Mucosa of rectum (tissue), 2 donors: ENCODE measurements at regions not wholly inside any gene's neighbourhood (a gene's known extent, or its start where the extent isn't known, plus 50 kb on each side); places are given as distances from the start of the nearest gene placed in this dataset.

Experiments
- H3K27ac ChIP-seq, 2 donors: one replicate each; pipeline ENCODE4 v1.7.0; 2013; ENCODE audit warnings: inconsistent platforms in 2 of 2, low read depth in 2 of 2, low read length in 2 of 2
- H3K27me3 ChIP-seq, 2 donors: one replicate each; pipeline ENCODE4 v1.7.0; 2013; ENCODE audit warnings: low read length in 2 of 2; ENCODE audit not compliant: control insufficient read depth in 2 of 2, insufficient read depth in 2 of 2
- H3K36me3 ChIP-seq, 2 donors: one replicate each; pipeline ENCODE4 v1.7.0; 2013; ENCODE audit warnings: low read length in 2 of 2; ENCODE audit not compliant: control insufficient read depth in 2 of 2, insufficient read depth in 2 of 2
- H3K4me1 ChIP-seq, 2 donors: one replicate each; pipeline ENCODE4 v1.7.0; 2013; ENCODE audit warnings: low read length in 2 of 2, mild to moderate bottlenecking in 1 of 2; ENCODE audit not compliant: control insufficient read depth in 2 of 2, insufficient read depth in 2 of 2
- H3K4me3 ChIP-seq, 2 donors: one replicate each; pipeline ENCODE4 v1.7.0; 2013; ENCODE audit warnings: low read length in 2 of 2
- H3K9ac ChIP-seq, 2 donors: one replicate each; pipeline ENCODE4 v1.7.0; 2013; ENCODE audit warnings: low read length in 2 of 2, low read depth in 1 of 2, mild to moderate bottlenecking in 1 of 2
- H3K9me3 ChIP-seq, 2 donors: one replicate each; pipeline ENCODE4 v1.7.0; 2013; ENCODE audit warnings: low read length in 2 of 2; ENCODE audit not compliant: control insufficient read depth in 2 of 2
- donor health status: healthy.
- donor health status: Normal muscosa, but diverticular disease.

GRCh38 chr2:128374001-128374710 is 55.5 kb upstream of the HS6ST1 start:
- Histone ChIP-seq H3K27me3 (no peaks in the 10 kb centered on the region), H3K4me1 (peaks cover 9 to 16% of the 10 kb centered on the region in 2 donors), H3K9ac (no peak overlapping the region), H3K9me3 (no peaks in the 10 kb centered on the region), H3K4me3 (no peak overlapping the region), H3K36me3 (no peaks in the 10 kb centered on the region), H3K27ac (peak overlapping the region in 1 of 2 donors; percentile 25)

- H3K4me1 ChIP-seq, result peaks cover 9 to 16% of the 10 kb centered on the region in 2 donors
- H3K9ac ChIP-seq, result no peak overlapping the region
- peak overlapping the region in 1 of 2 donors; percentile 25 for H3K27ac ChIP-seq
- no peaks in the 10 kb centered on the region for H3K27me3 ChIP-seq
- no peaks in the 10 kb centered on the region for H3K9me3 ChIP-seq
- H3K4me3 ChIP-seq, result no peak overlapping the region
- no peaks in the 10 kb centered on the region for H3K36me3 ChIP-seq
Measured at GRCh38 chr2:128374711-128375413, 56.2 kb upstream of the HS6ST1 start.

GRCh38 chr2:128375454-128375853 is 56.8 kb upstream of the HS6ST1 start:
- Histone ChIP-seq H3K9me3 (no peaks in the 10 kb centered on the region), H3K27ac (peak overlapping the region in 1 of 2 donors; percentile 27), H3K27me3 (no peaks in the 10 kb centered on the region), H3K9ac (no peak overlapping the region), H3K36me3 (no peaks in the 10 kb centered on the region), H3K4me3 (no peak overlapping the region), H3K4me1 (peaks cover 9 to 16% of the 10 kb centered on the region in 2 donors)

GRCh38 chr2:128376241-128377041 is 57.8 kb upstream of the HS6ST1 start:
- Histone ChIP-seq H3K9ac (no peak overlapping the region), H3K27me3 (no peaks in the 10 kb centered on the region), H3K4me3 (no peak overlapping the region), H3K36me3 (no peaks in the 10 kb centered on the region), H3K9me3 (no peaks in the 10 kb centered on the region), H3K4me1 (peaks cover 9 to 16% of the 10 kb centered on the region in 2 donors), H3K27ac (no peak overlapping the region)

- Histone ChIP-seq H3K9me3 (no peaks in the 10 kb centered on the region), H3K4me3 (no peak overlapping the region), H3K27me3 (no peaks in the 10 kb centered on the region), H3K27ac (no peak overlapping the region), H3K9ac (no peak overlapping the region), H3K36me3 (no peaks in the 10 kb centered on the region), H3K4me1 (peaks cover 9 to 16% of the 10 kb centered on the region in 2 donors)
Measured at GRCh38 chr2:128377071-128377910, 58.6 kb upstream of the HS6ST1 start.

GRCh38 chr2:128378231-128379020 is 59.8 kb upstream of the HS6ST1 start:
- Histone ChIP-seq H3K27ac (peak overlapping the region; percentile 48 to 50), H3K36me3 (no peaks in the 10 kb centered on the region), H3K4me1 (peaks cover 9 to 16% of the 10 kb centered on the region in 2 donors), H3K27me3 (no peaks in the 10 kb centered on the region), H3K9ac (no peak overlapping the region), H3K4me3 (no peak overlapping the region), H3K9me3 (no peaks in the 10 kb centered on the region)

- peak overlapping the region; percentile 50 to 52 for H3K27ac ChIP-seq
- H3K27me3 ChIP-seq, result no peaks in the 10 kb centered on the region
- H3K36me3 ChIP-seq, result no peaks in the 10 kb centered on the region
- H3K4me1 ChIP-seq, result peaks cover 9 to 11% of the 10 kb centered on the region in 2 donors
- H3K4me3 ChIP-seq, result no peak overlapping the region
- no peaks in the 10 kb centered on the region for H3K9me3 ChIP-seq
- H3K9ac ChIP-seq, result no peak overlapping the region
Measured at GRCh38 chr2:128379021-128380015, 60.6 kb upstream of the HS6ST1 start.

GRCh38 chr2:128380061-128380889 is 61.6 kb upstream of the HS6ST1 start:
- peak overlapping the region in 1 of 2 donors; percentile 52 for H3K27ac ChIP-seq
- H3K9ac ChIP-seq, result no peak overlapping the region
- no peaks in the 10 kb centered on the region for H3K36me3 ChIP-seq
- no peaks in the 10 kb centered on the region for H3K9me3 ChIP-seq
- no peak overlapping the region for H3K4me3 ChIP-seq
- no peaks in the 10 kb centered on the region for H3K27me3 ChIP-seq
- H3K4me1 ChIP-seq, result peaks cover 4 to 5% of the 10 kb centered on the region in 2 donors
